ENCODE measurements at regions not wholly inside any gene's neighbourhood (a gene's known extent, or its start where the extent isn't known, plus 50 kb on each side); places are given as distances from the start of the nearest gene placed in this dataset.
"Not testable (repeated sequence)": the region's sequence is repeated elsewhere in the genome, so short reads cannot be mapped to it uniquely, and the experiment has no call there.

DNA sequence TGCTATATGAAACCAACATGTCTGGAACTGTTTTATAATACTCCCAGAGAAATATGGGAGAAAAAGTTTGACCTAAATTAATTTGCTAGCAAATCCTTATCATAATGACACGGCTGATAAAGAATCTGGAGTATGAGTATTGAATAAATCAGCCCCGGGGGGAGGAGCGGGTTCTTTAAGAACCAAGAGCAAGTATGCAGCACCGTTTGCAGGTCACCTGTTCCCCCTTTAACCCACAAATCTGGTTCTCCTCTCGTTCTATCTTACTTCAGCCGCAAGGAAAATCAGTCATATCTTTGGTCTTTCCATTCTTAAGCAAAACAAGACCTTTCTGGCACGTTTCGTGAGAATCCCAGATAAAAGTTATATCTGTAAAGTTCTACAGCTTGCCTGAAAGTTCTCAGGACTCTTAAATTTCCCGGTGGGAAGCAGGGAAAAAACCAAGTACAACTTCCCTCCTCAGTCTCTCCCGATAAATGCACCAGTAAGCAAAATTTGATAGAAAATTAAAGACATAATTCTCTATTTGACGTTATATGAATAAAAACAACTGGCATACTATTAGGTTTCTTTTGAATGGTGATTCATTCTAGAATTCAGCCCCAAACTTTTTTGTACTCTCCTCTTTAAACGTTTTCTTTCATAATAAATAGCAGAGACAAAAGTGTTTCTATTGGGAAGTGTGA, 348.6 kb downstream of the ZBBX start:
- H3K27me3 ChIP-seq (ENCODE audit: control insufficient read depth in 1 of 2, insufficient read depth in 2 of 2, low read length in 2 of 2): no peaks in the 10 kb centered on the region
- no peaks in the 10 kb centered on the region for H3K36me3 ChIP-seq (replicated peaks in 1 of 2; ENCODE audit: control insufficient read depth in 1 of 2, insufficient read depth in 2 of 2, low read length in 2 of 2)
- POLR2A ChIA-PET: no interaction called here
- no peaks in the 10 kb centered on the region for H3K79me2 ChIP-seq (ENCODE audit: insufficient read depth, low read length)
- H3K4me2 ChIP-seq (ENCODE audit: low read depth, low read length): no peak overlapping the region
- no peak overlapping the region for H2AFZ ChIP-seq (ENCODE audit: low read length)
- no peak overlapping the region for H3K4me3 ChIP-seq (replicated peaks in 1 of 3; ENCODE audit: insufficient read depth in 1 of 3, low read depth in 2 of 3, low read length in 3 of 3)
- intact Hi-C loops (cut with micrococcal nuclease; ENCODE audit: unreplicated experiment): loop anchor here (1.0 to 5.0 kb wide), 4 partner anchors 194 to 1824 kb away; no protein-coding TSS in a partner anchor
- BruUV-seq (replicated peaks): no TSS peak
- ATAC-seq: no peak
- FAIRE-seq: no peak
- no peaks in the 10 kb centered on the region for H3K4me1 ChIP-seq (ENCODE audit: insufficient read depth, low read length)
- no peak overlapping the region for H3K27ac ChIP-seq (ENCODE audit: extremely low read length, insufficient read depth, low read length)
- CTCF ChIA-PET (ENCODE audit: low intra/inter-chr PET ratio, low total read pairs): interaction anchor here (1.5 to 1.9 kb wide), 3 partner anchors 471 to 1177 kb away, joined by 5 to 13 read pairs (median 8); no protein-coding TSS in a partner anchor
- TF ChIP-seq MAFK (conservative IDR thresholded peaks at IDR 0.05 in 1 of 2, IDR thresholded peaks at IDR 0.05 in 1 of 2; ENCODE audit: low read length in 2 of 2) (peak; percentile 51 to 79; a peak in 3 of 4 replicates), MEIS1 (CRISPR knock-in tag; IDR thresholded peaks at IDR 0.05; ENCODE audit: borderline replicate concordance) (no peak), MAFF (IDR thresholded peaks at IDR 0.05; ENCODE audit: low read depth, low read length) (peak; percentile 60; the same call in 1 of the 2 replicates)
- TF ChIP-seq, protein P1, sequence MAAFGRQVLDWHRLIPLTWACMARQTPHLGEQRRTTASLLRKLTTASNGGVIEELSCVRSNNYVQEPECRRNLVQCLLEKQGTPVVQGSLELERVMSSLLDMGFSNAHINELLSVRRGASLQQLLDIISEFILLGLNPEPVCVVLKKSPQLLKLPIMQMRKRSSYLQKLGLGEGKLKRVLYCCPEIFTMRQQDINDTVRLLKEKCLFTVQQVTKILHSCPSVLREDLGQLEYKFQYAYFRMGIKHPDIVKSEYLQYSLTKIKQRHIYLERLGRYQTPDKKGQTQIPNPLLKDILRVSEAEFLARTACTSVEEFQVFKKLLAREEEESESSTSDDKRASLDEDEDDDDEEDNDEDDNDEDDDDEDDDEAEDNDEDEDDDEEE (CRISPR knock-in tag; IDR thresholded peaks at IDR 0.05): no peak
- no peak overlapping the region for H3K9ac ChIP-seq (ENCODE audit: insufficient read depth, low read depth, low read length)
- no peaks in the 10 kb centered on the region for H4K20me1 ChIP-seq (ENCODE audit: insufficient read depth, low read length)
- no peaks in the 10 kb centered on the region for H3K9me3 ChIP-seq (ENCODE audit: low read length)
- WGBS (ENCODE audit: low lambda C conversion rate): 11% methylated on average over 12 of the region's 12 CpGs
- no peak for DNase-seq (ENCODE audit: low spot score)
- in situ Hi-C loops (cut with HindIII; ENCODE audit: extremely low pct_ligation_motif_present, low pct_unique_long_range_greater_than_20kb): loop anchor here (10.0 to 25.0 kb wide), 3 partner anchors 187 to 1169 kb away; no protein-coding TSS in a partner anchor

DNA sequence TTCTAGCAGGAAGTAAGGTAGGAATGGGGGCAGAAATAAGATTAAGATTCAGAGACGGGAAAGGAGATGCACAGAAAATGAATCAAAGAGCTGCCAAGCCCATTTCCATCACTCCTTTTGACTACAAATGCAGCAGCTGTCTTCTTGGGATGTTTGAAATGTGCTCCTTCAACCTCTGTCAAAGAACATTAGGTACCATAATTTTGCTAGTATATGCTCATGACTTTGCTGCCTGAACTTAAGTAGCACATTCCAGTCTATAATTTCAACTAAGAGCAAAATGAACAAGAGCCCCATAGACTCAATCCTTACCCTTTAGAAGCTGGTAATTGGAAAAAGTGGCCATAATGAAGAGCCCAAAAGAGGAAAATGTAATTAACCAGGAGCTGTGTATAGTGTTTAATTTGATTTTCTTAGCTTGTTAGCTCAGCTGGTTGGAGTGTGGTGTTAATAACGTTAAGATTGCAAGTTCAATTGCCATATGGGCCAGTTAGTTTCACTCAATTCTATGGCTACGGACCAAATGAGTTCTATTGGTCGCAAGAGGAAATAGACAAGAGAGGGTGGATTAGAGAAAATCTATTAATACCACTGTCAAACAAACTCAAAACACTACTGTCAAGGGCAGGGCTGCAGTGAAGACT, 349.9 kb downstream of the ZBBX start:
- CTCF ChIA-PET (ENCODE audit: low intra/inter-chr PET ratio, low total read pairs): no interaction called here
- no peaks in the 10 kb centered on the region for H4K20me1 ChIP-seq (ENCODE audit: insufficient read depth, low read length)
- TF ChIP-seq CCAR2 (optimal IDR thresholded peaks at IDR 0.05; ENCODE audit: low read depth, low read length): no peak
- TF ChIP-seq GZF1 (CRISPR knock-in tag; IDR thresholded peaks at IDR 0.05): peak; percentile 83
- H3K9ac ChIP-seq (ENCODE audit: insufficient read depth, low read depth, low read length): no peak overlapping the region
- BruUV-seq (replicated peaks): no TSS peak
- FAIRE-seq: no peak
- H3K4me2 ChIP-seq (ENCODE audit: low read depth, low read length): no peak overlapping the region
- no peak overlapping the region for H3K27ac ChIP-seq (ENCODE audit: extremely low read length, insufficient read depth, low read length)
- H2AFZ ChIP-seq (ENCODE audit: low read length): no peak overlapping the region
- no peaks in the 10 kb centered on the region for H3K4me1 ChIP-seq (ENCODE audit: insufficient read depth, low read length)
- no peak for DNase-seq (ENCODE audit: low spot score)
- WGBS (ENCODE audit: low lambda C conversion rate): 5% methylated on average over 4 of the region's 4 CpGs
- H3K36me3 ChIP-seq (replicated peaks in 1 of 2; ENCODE audit: control insufficient read depth in 1 of 2, insufficient read depth in 2 of 2, low read length in 2 of 2): no peaks in the 10 kb centered on the region
- no peaks in the 10 kb centered on the region for H3K27me3 ChIP-seq (ENCODE audit: control insufficient read depth in 1 of 2, insufficient read depth in 2 of 2, low read length in 2 of 2)
- ATAC-seq: no peak
- intact Hi-C loops (cut with micrococcal nuclease; ENCODE audit: unreplicated experiment) (loop anchor here (5.0 kb wide), 3 partner anchors 193 to 1823 kb away; no protein-coding TSS in a partner anchor), in situ Hi-C loops (cut with HindIII; ENCODE audit: extremely low pct_ligation_motif_present, low pct_unique_long_range_greater_than_20kb) (loop anchor here (10.0 to 25.0 kb wide), 3 partner anchors 185 to 1168 kb away; no protein-coding TSS in a partner anchor)
- POLR2A ChIA-PET: no interaction called here
- H3K4me3 ChIP-seq (replicated peaks in 1 of 3; ENCODE audit: insufficient read depth in 1 of 3, low read depth in 2 of 3, low read length in 3 of 3): no peak overlapping the region
- no peaks in the 10 kb centered on the region for H3K9me3 ChIP-seq (ENCODE audit: low read length)
- no peaks in the 10 kb centered on the region for H3K79me2 ChIP-seq (ENCODE audit: insufficient read depth, low read length)

DNA sequence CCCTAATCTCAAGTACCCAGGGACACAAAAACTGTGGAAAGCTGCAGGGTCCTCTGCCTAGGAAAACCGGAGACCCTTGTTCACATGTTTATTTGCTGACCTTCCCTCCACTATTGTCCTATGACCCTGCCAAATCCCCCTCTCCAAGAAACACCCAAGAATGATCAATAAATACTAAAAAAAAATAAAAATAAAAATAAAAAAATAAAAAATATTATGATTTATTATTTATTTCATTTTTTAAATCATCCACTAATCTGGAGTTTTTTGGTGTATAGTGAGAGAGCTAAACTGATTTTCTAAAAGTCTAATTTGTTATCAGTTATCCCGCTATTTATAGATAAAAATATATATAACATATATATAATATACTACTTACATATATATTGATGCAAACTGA, 360.6 kb downstream of the ZBBX start:
- WGBS (ENCODE audit: low lambda C conversion rate): 41% methylated on average over 2 of the region's 2 CpGs
- H3K9me3 ChIP-seq (ENCODE audit: low read length); BruUV-seq (replicated peaks); POLR2A ChIA-PET; CTCF ChIA-PET (ENCODE audit: low intra/inter-chr PET ratio, low total read pairs); intact Hi-C loops (cut with micrococcal nuclease; ENCODE audit: unreplicated experiment); H3K79me2 ChIP-seq (ENCODE audit: insufficient read depth, low read length); H3K27me3 ChIP-seq (ENCODE audit: control insufficient read depth in 1 of 2, insufficient read depth in 2 of 2, low read length in 2 of 2); H3K4me2 ChIP-seq (ENCODE audit: low read depth, low read length); H3K36me3 ChIP-seq (replicated peaks in 1 of 2; ENCODE audit: control insufficient read depth in 1 of 2, insufficient read depth in 2 of 2, low read length in 2 of 2); H3K4me1 ChIP-seq (ENCODE audit: insufficient read depth, low read length); DNase-seq (ENCODE audit: low spot score); H2AFZ ChIP-seq (ENCODE audit: low read length); ATAC-seq; H3K27ac ChIP-seq (ENCODE audit: extremely low read length, insufficient read depth, low read length); H3K4me3 ChIP-seq (replicated peaks in 1 of 3; ENCODE audit: insufficient read depth in 1 of 3, low read depth in 2 of 3, low read length in 3 of 3); H4K20me1 ChIP-seq (ENCODE audit: insufficient read depth, low read length); H3K9ac ChIP-seq (ENCODE audit: insufficient read depth, low read depth, low read length); in situ Hi-C loops (cut with HindIII; ENCODE audit: extremely low pct_ligation_motif_present, low pct_unique_long_range_greater_than_20kb); FAIRE-seq: not testable (repeated sequence)

All from HepG2 (cell line).